ENCODE measurements at regions not wholly inside any gene's neighbourhood (a gene's known extent, or its start where the extent isn't known, plus 50 kb on each side); places are given as distances from the start of the nearest gene placed in this dataset.

DNA sequence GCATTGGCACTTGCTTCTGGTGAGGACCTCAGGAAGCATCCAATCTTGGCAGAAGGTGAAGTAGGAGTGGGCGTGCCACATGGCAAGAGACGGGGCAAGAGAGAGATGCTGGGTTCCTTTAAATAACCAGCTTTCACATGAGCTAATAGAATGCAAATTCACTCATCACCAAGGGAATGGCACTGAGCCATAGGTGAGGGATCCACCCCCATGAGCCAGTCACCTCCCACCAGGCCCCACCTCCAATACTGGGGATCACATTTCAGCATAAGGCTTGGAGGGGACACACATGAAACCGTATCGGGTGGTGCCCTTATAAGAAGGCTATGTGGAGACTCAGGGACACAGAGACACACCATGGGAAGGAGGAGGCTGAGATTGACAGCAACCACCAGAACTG, 140.0 kb upstream of the MSX1 start:
- Histone ChIP-seq H3K27me3 (replicated peaks in 2 of 5; ENCODE audit: control insufficient read depth in 4 of 5, insufficient read depth in 5 of 5, low read length in 4 of 5) (no peaks in the 10 kb centered on the region), H3K4me1 (ENCODE audit: control extremely low read depth in 1 of 4, control insufficient read depth in 4 of 4, insufficient read depth in 4 of 4, low read length in 3 of 4) (no peaks in the 10 kb centered on the region), H3K27ac (ENCODE audit: insufficient read depth in 1 of 2, low read depth in 1 of 2, low read length in 2 of 2, poor library complexity in 1 of 2, severe bottlenecking in 2 of 2) (no peak overlapping the region), H3K9me3 (ENCODE audit: control extremely low read depth in 1 of 5, control insufficient read depth in 4 of 5, insufficient read depth in 2 of 5, low read depth in 1 of 5, low read length in 4 of 5) (peaks cover 0 to 15% (median 6%) of the 10 kb centered on the region in 5 experiments), H3K4me3 (ENCODE audit: control insufficient read depth in 1 of 7, extremely low read depth in 1 of 7, insufficient read depth in 4 of 7, low read depth in 2 of 7, low read length in 6 of 7) (no peak overlapping the region), H3K36me3 (ENCODE audit: control insufficient read depth in 4 of 4, insufficient read depth in 4 of 4, low read length in 3 of 4) (no peaks in the 10 kb centered on the region)
- ChIA-PET POLR2A (no interaction called here), CTCF (no interaction called here)
- DNase-seq = no peak
- WGBS (ENCODE audit: insufficient coverage) = 100% methylated on average over 2 of the region's 4 CpGs

DNA sequence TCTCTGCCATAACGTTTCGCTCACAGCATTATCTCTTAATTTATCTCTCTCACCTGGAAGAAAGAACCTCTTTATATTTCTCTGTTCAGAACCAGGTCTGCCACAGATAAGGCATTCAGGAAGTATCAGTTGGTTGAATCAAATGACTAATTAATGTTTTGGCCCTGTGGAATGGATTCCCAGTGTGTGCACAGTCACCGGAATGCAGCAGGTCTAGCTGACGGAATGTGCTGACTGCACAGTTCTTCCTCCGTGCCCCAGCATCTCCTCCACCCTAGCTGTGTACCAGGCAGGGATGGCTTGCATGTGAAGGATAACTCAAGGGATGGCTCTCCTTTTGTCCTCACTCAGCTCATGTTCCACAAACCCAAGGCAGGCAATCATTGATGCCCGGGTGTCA, 141.8 kb upstream of the MSX1 start:
- Histone ChIP-seq H3K36me3 (ENCODE audit: control insufficient read depth in 4 of 4, insufficient read depth in 4 of 4, low read length in 3 of 4) (no peaks in the 10 kb centered on the region), H3K27me3 (replicated peaks in 2 of 5; ENCODE audit: control insufficient read depth in 4 of 5, insufficient read depth in 5 of 5, low read length in 4 of 5) (no peaks in the 10 kb centered on the region), H3K4me1 (ENCODE audit: control extremely low read depth in 1 of 4, control insufficient read depth in 4 of 4, insufficient read depth in 4 of 4, low read length in 3 of 4) (no peaks in the 10 kb centered on the region), H3K4me3 (ENCODE audit: control insufficient read depth in 1 of 7, extremely low read depth in 1 of 7, insufficient read depth in 4 of 7, low read depth in 2 of 7, low read length in 6 of 7) (no peak overlapping the region), H3K27ac (ENCODE audit: insufficient read depth in 1 of 2, low read depth in 1 of 2, low read length in 2 of 2, poor library complexity in 1 of 2, severe bottlenecking in 2 of 2) (no peak overlapping the region), H3K9me3 (ENCODE audit: control extremely low read depth in 1 of 5, control insufficient read depth in 4 of 5, insufficient read depth in 2 of 5, low read depth in 1 of 5, low read length in 4 of 5) (peaks cover 0 to 2% (median 0%) of the 10 kb centered on the region in 5 experiments)
- POLR2A ChIA-PET = no interaction called here
- DNase-seq = no peak
- WGBS (ENCODE audit: insufficient coverage) = 95% methylated on average over 4 of the region's 6 CpGs
- CTCF ChIA-PET = no interaction called here

DNA sequence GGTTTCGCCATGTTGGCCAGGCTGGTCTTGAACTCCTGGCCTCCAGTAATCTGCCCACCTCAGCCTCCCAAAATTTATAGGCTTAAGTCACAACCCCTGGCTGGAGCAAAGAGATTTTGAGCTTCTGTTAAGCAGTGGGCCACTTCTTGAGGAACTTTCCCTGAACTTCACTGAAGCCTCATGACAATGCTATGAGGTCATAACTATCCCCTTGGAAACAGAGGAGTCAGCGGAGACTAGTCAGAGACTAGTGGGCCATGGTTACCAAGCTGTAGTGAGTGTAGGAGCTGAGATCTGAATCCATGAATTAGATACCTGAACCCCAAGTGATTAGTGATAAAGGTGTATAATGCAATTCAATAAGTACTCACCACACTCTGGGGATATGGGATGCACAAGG, 145.1 kb upstream of the MSX1 start:
- peaks cover 0 to 3% (median 0%) of the 10 kb centered on the region in 5 experiments for H3K9me3 ChIP-seq (ENCODE audit: control extremely low read depth in 1 of 5, control insufficient read depth in 4 of 5, insufficient read depth in 2 of 5, low read depth in 1 of 5, low read length in 4 of 5)
- no peak overlapping the region for H3K4me3 ChIP-seq (ENCODE audit: control insufficient read depth in 1 of 7, extremely low read depth in 1 of 7, insufficient read depth in 4 of 7, low read depth in 2 of 7, low read length in 6 of 7)
- CTCF ChIA-PET = no interaction called here
- POLR2A ChIA-PET = no interaction called here
- H3K27me3 ChIP-seq (replicated peaks in 2 of 5; ENCODE audit: control insufficient read depth in 4 of 5, insufficient read depth in 5 of 5, low read length in 4 of 5) = no peaks in the 10 kb centered on the region
- WGBS (ENCODE audit: insufficient coverage) = 89% methylated on average over 1 of the region's 2 CpGs
- no peak for DNase-seq
- no peaks in the 10 kb centered on the region for H3K4me1 ChIP-seq (ENCODE audit: control extremely low read depth in 1 of 4, control insufficient read depth in 4 of 4, insufficient read depth in 4 of 4, low read length in 3 of 4)
- H3K27ac ChIP-seq (ENCODE audit: insufficient read depth in 1 of 2, low read depth in 1 of 2, low read length in 2 of 2, poor library complexity in 1 of 2, severe bottlenecking in 2 of 2) = no peak overlapping the region
- peaks cover 0 to 2% (median 0%) of the 10 kb centered on the region in 4 experiments for H3K36me3 ChIP-seq (ENCODE audit: control insufficient read depth in 4 of 4, insufficient read depth in 4 of 4, low read length in 3 of 4)

- Histone ChIP-seq H3K9me3 (ENCODE audit: control extremely low read depth in 1 of 5, control insufficient read depth in 4 of 5, insufficient read depth in 2 of 5, low read depth in 1 of 5, low read length in 4 of 5) (peaks cover 0 to 6% (median 2%) of the 10 kb centered on the region in 5 experiments), H3K27me3 (replicated peaks in 2 of 5; ENCODE audit: control insufficient read depth in 4 of 5, insufficient read depth in 5 of 5, low read length in 4 of 5) (no peaks in the 10 kb centered on the region), H3K27ac (ENCODE audit: insufficient read depth in 1 of 2, low read depth in 1 of 2, low read length in 2 of 2, poor library complexity in 1 of 2, severe bottlenecking in 2 of 2) (no peak overlapping the region), H3K4me1 (ENCODE audit: control extremely low read depth in 1 of 4, control insufficient read depth in 4 of 4, insufficient read depth in 4 of 4, low read length in 3 of 4) (no peaks in the 10 kb centered on the region), H3K4me3 (ENCODE audit: control insufficient read depth in 1 of 7, extremely low read depth in 1 of 7, insufficient read depth in 4 of 7, low read depth in 2 of 7, low read length in 6 of 7) (no peak overlapping the region), H3K36me3 (ENCODE audit: control insufficient read depth in 4 of 4, insufficient read depth in 4 of 4, low read length in 3 of 4) (peaks cover 0 to 2% (median 0%) of the 10 kb centered on the region in 4 experiments)
- ChIA-PET POLR2A (no interaction called here), CTCF (no interaction called here)
- no peak for DNase-seq
- no CpG with 5 or more reads among the region's 3 CpGs for WGBS (ENCODE audit: insufficient coverage)
These were observed 146.5 kb upstream of the MSX1 start for GRCh38 chr4:4712800-4713528.

GRCh38 chr4:4711902-4712301, 147.6 kb upstream of the MSX1 start:
- no peak for DNase-seq
- Histone ChIP-seq H3K36me3 (ENCODE audit: control insufficient read depth in 4 of 4, insufficient read depth in 4 of 4, low read length in 3 of 4) (peaks cover 0 to 2% (median 0%) of the 10 kb centered on the region in 4 experiments), H3K4me1 (ENCODE audit: control extremely low read depth in 1 of 4, control insufficient read depth in 4 of 4, insufficient read depth in 4 of 4, low read length in 3 of 4) (no peaks in the 10 kb centered on the region), H3K4me3 (ENCODE audit: control insufficient read depth in 1 of 7, extremely low read depth in 1 of 7, insufficient read depth in 4 of 7, low read depth in 2 of 7, low read length in 6 of 7) (no peak overlapping the region), H3K27me3 (replicated peaks in 2 of 5; ENCODE audit: control insufficient read depth in 4 of 5, insufficient read depth in 5 of 5, low read length in 4 of 5) (no peaks in the 10 kb centered on the region), H3K27ac (ENCODE audit: insufficient read depth in 1 of 2, low read depth in 1 of 2, low read length in 2 of 2, poor library complexity in 1 of 2, severe bottlenecking in 2 of 2) (no peak overlapping the region), H3K9me3 (ENCODE audit: control extremely low read depth in 1 of 5, control insufficient read depth in 4 of 5, insufficient read depth in 2 of 5, low read depth in 1 of 5, low read length in 4 of 5) (peaks cover 0 to 6% (median 2%) of the 10 kb centered on the region in 5 experiments)
- ChIA-PET POLR2A (no interaction called here), CTCF (no interaction called here)
- WGBS (ENCODE audit: insufficient coverage) = 100% methylated on average over 2 of the region's 3 CpGs

DNA sequence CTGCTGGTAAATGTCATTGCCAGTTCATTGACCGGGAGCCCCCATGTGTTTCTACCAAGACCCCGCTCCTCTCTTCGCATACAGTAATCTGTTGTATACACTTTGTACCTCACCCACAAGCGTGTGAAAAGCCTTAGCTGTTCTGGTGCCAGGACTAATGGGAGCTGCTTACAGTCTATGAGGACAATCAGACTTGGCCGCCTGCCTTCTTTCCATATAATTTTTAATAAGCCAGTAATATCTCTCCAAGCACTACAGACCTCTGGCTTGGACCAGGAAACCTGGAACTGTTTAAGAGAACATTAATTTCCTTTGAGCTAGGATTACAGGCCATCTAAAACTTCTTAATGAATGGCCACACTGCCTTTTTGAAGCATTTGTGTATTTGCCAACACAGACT, 149.7 kb upstream of the MSX1 start:
- DNase-seq = no peak
- Histone ChIP-seq H3K27me3 (replicated peaks in 2 of 5; ENCODE audit: control insufficient read depth in 4 of 5, insufficient read depth in 5 of 5, low read length in 4 of 5) (no peaks in the 10 kb centered on the region), H3K36me3 (ENCODE audit: control insufficient read depth in 4 of 4, insufficient read depth in 4 of 4, low read length in 3 of 4) (peaks cover 0 to 4% (median 0%) of the 10 kb centered on the region in 4 experiments), H3K9me3 (ENCODE audit: control extremely low read depth in 1 of 5, control insufficient read depth in 4 of 5, insufficient read depth in 2 of 5, low read depth in 1 of 5, low read length in 4 of 5) (peaks cover 0 to 7% (median 2%) of the 10 kb centered on the region in 5 experiments), H3K4me3 (ENCODE audit: control insufficient read depth in 1 of 7, extremely low read depth in 1 of 7, insufficient read depth in 4 of 7, low read depth in 2 of 7, low read length in 6 of 7) (no peak overlapping the region), H3K4me1 (ENCODE audit: control extremely low read depth in 1 of 4, control insufficient read depth in 4 of 4, insufficient read depth in 4 of 4, low read length in 3 of 4) (no peaks in the 10 kb centered on the region), H3K27ac (ENCODE audit: insufficient read depth in 1 of 2, low read depth in 1 of 2, low read length in 2 of 2, poor library complexity in 1 of 2, severe bottlenecking in 2 of 2) (no peak overlapping the region)
- CTCF ChIA-PET = no interaction called here
- POLR2A ChIA-PET = no interaction called here
- 98% methylated on average over 5 of the region's 5 CpGs for WGBS (ENCODE audit: insufficient coverage)

DNA sequence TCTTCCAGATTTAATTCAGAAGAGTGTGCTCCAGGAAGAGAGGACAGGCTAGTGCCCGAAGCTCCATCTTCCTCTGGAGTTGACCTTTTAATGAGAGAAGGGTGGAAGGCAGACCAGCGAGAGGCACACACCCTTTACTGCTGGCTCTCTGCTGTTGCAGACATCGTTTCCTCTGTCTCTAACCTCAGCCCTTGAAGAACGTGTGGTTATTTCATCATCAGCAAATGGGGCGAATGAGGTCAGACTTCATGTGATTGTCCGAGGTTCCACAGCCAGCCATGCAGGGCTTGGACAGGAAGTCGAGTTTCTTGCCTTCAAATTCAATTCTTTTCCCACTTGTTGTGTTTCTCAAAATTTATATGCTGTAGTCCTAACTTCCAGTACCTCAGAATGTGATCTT, 155.2 kb upstream of the MSX1 start:
- no peak for DNase-seq
- WGBS (ENCODE audit: insufficient coverage) = 87% methylated on average over 7 of the region's 7 CpGs
- no peak overlapping the region for H3K27ac ChIP-seq (ENCODE audit: insufficient read depth in 1 of 2, low read depth in 1 of 2, low read length in 2 of 2, poor library complexity in 1 of 2, severe bottlenecking in 2 of 2)
- H3K4me3 ChIP-seq (ENCODE audit: control insufficient read depth in 1 of 7, extremely low read depth in 1 of 7, insufficient read depth in 4 of 7, low read depth in 2 of 7, low read length in 6 of 7) = no peak overlapping the region
- H3K9me3 ChIP-seq (ENCODE audit: control extremely low read depth in 1 of 5, control insufficient read depth in 4 of 5, insufficient read depth in 2 of 5, low read depth in 1 of 5, low read length in 4 of 5) = peaks cover 0 to 7% (median 3%) of the 10 kb centered on the region in 5 experiments
- H3K4me1 ChIP-seq (ENCODE audit: control extremely low read depth in 1 of 4, control insufficient read depth in 4 of 4, insufficient read depth in 4 of 4, low read length in 3 of 4) = no peaks in the 10 kb centered on the region
- POLR2A ChIA-PET = no interaction called here
- peaks cover 0 to 2% (median 0%) of the 10 kb centered on the region in 5 experiments for H3K27me3 ChIP-seq (replicated peaks in 2 of 5; ENCODE audit: control insufficient read depth in 4 of 5, insufficient read depth in 5 of 5, low read length in 4 of 5)
- CTCF ChIA-PET = no interaction called here
- peaks cover 0 to 2% (median 0%) of the 10 kb centered on the region in 4 experiments for H3K36me3 ChIP-seq (ENCODE audit: control insufficient read depth in 4 of 4, insufficient read depth in 4 of 4, low read length in 3 of 4)
